ENCODE measurements at regions not wholly inside any gene's neighbourhood (a gene's known extent, or its start where the extent isn't known, plus 50 kb on each side); places are given as distances from the start of the nearest gene placed in this dataset.

- TF ChIP-seq CHD2 (IDR thresholded peaks at IDR 0.05; ENCODE audit: low read length, partially characterized antibody): no peak
- no peak for TF ChIP-seq CBX2 (IDR thresholded peaks at IDR 0.05; ENCODE audit: borderline replicate concordance, low read depth)
- no peak for TF ChIP-seq RCOR1 (IDR thresholded peaks at IDR 0.05; ENCODE audit: low read depth, low read length)
- TF ChIP-seq, protein P1, sequence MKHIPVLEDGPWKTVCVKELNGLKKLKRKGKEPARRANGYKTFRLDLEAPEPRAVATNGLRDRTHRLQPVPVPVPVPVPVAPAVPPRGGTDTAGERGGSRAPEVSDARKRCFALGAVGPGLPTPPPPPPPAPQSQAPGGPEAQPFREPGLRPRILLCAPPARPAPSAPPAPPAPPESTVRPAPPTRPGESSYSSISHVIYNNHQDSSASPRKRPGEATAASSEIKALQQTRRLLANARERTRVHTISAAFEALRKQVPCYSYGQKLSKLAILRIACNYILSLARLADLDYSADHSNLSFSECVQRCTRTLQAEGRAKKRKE (CRISPR knock-in tag; IDR thresholded peaks at IDR 0.05; ENCODE audit: low read depth): no peak
- no peak for TF ChIP-seq CTCF (IDR thresholded peaks at IDR 0.05)
- TF ChIP-seq RAD21 (conservative IDR thresholded peaks at IDR 0.05 in 1 of 2, IDR thresholded peaks at IDR 0.05 in 1 of 2): 0 out of 5 replicates have a peak, but pooled peaks of 1 of the 2 experiments have one; percentile 21
- TF ChIP-seq, protein P2, sequence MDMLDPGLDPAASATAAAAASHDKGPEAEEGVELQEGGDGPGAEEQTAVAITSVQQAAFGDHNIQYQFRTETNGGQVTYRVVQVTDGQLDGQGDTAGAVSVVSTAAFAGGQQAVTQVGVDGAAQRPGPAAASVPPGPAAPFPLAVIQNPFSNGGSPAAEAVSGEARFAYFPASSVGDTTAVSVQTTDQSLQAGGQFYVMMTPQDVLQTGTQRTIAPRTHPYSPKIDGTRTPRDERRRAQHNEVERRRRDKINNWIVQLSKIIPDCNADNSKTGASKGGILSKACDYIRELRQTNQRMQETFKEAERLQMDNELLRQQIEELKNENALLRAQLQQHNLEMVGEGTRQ (IDR thresholded peaks at IDR 0.05): no peak
Measured at GRCh38 chr17:72566671-72567484, 446.1 kb downstream of the SOX9 start.
